GM12872 (cell line): ENCODE measurements at regions not wholly inside any gene's neighbourhood (a gene's known extent, or its start where the extent isn't known, plus 50 kb on each side); places are given as distances from the start of the nearest gene placed in this dataset.

Experiments used
- CTCF ChIP-seq: IDR thresholded peaks from 3 replicates; pipeline ENCODE4 v1.5.1; 2011; ENCODE audit warnings: low read depth, mild to moderate bottlenecking, low read length, moderate library complexity; ENCODE audit not compliant: insufficient read depth

- TF ChIP-seq CTCF, result no peak
Measured at GRCh38 chr15:35958975-35959374, 413.0 kb upstream of the DPH6 start.

GRCh38 chr15:35963326-35963725 is 417.4 kb upstream of the DPH6 start:
- TF ChIP-seq CTCF, result no peak

- TF ChIP-seq CTCF, result no peak
Measured at GRCh38 chr15:35966781-35967180, 420.8 kb upstream of the DPH6 start.

GRCh38 chr15:35973029-35973428 is 427.1 kb upstream of the DPH6 start:
- no peak for TF ChIP-seq CTCF

- TF ChIP-seq CTCF, result no peak
Measured at GRCh38 chr15:35974052-35974451, 428.1 kb upstream of the DPH6 start.

- no peak for TF ChIP-seq CTCF
Measured at GRCh38 chr15:35975941-35976340, 430.0 kb upstream of the DPH6 start.

GRCh38 chr15:35979608-35980007 is 433.6 kb upstream of the DPH6 start:
- no peak for TF ChIP-seq CTCF

GRCh38 chr15:35980719-35981118 is 434.8 kb upstream of the DPH6 start:
- TF ChIP-seq CTCF, result no peak
